HEK293T (cell line): ENCODE measurements at regions not wholly inside any gene's neighbourhood (a gene's known extent, or its start where the extent isn't known, plus 50 kb on each side); places are given as distances from the start of the nearest gene placed in this dataset.

Source experiments
- CTCF ChIA-PET: fragments of 350-600 bp; formaldehyde crosslinking; extraction: SDS; loops from one replicate; lab custom pipeline; 2021; ENCODE audit warnings: antibody characterized with exemption, inconsistent platforms; lab: Yijun Ruan, JAX
- POLR2A ChIA-PET: fragments of 350-600 bp; formaldehyde crosslinking; extraction: SDS; loops from one replicate; lab custom pipeline; 2020; ENCODE audit warnings: antibody characterized with exemption, inconsistent platforms; lab: Yijun Ruan, JAX
- DNase-seq: peaks from one replicate; pipeline ENCODE4 v3.0.0; 2012; ENCODE audit warnings: mixed read lengths; ENCODE audit errors: extremely low spot score
- ARNT ChIP-seq: fragments of 450-650 bp; IDR thresholded peaks from 2 replicates; pipeline ENCODE4 v1.6.1; 2017; ENCODE audit warnings: mild to moderate bottlenecking
- BHLHE40 ChIP-seq: fragments of 450-650 bp; IDR thresholded peaks from 2 replicates; pipeline ENCODE4 v1.6.1; 2016; ENCODE audit warnings: mild to moderate bottlenecking, moderate library complexity, borderline replicate concordance
- CTBP1 ChIP-seq: fragments of 450-650 bp; IDR thresholded peaks from 2 replicates; pipeline ENCODE4 v1.6.1; 2016; ENCODE audit warnings: borderline replicate concordance
- ELF4 ChIP-seq: fragments of 450-650 bp; IDR thresholded peaks from 2 replicates; pipeline ENCODE4 v1.6.1; 2017; ENCODE audit warnings: antibody characterized with exemption
- FOXA1 ChIP-seq: fragments of 450-650 bp; IDR thresholded peaks from 2 replicates; pipeline ENCODE4 v1.6.1; 2016; ENCODE audit warnings: mild to moderate bottlenecking
- FOXK2 ChIP-seq: fragments of 450-650 bp; IDR thresholded peaks from 2 replicates; pipeline ENCODE4 v1.6.1; 2016; ENCODE audit warnings: mild to moderate bottlenecking
- FOXM1 ChIP-seq: fragments of 450-650 bp; IDR thresholded peaks from 2 replicates; pipeline ENCODE4 v1.6.1; 2017; ENCODE audit warnings: mild to moderate bottlenecking, borderline replicate concordance
- HDGF ChIP-seq: fragments of 450-650 bp; IDR thresholded peaks from 2 replicates; pipeline ENCODE4 v1.6.1; 2017; ENCODE audit warnings: antibody characterized with exemption, borderline replicate concordance
- L3MBTL2 ChIP-seq: fragments of 450-650 bp; conservative IDR thresholded peaks from 2 replicates; pipeline ENCODE4 v1.6.1; 2016; ENCODE audit warnings: mild to moderate bottlenecking
- LEF1 ChIP-seq: fragments of 450-650 bp; IDR thresholded peaks from 2 replicates; pipeline ENCODE4 v1.6.1; 2017; ENCODE audit warnings: mild to moderate bottlenecking, borderline replicate concordance
- NFRKB ChIP-seq: fragments of 450-650 bp; IDR thresholded peaks from 2 replicates; pipeline ENCODE4 v1.6.1; 2016; ENCODE audit warnings: mild to moderate bottlenecking, moderate library complexity
- SP1 ChIP-seq: fragments of 450-650 bp; IDR thresholded peaks from 2 replicates; pipeline ENCODE4 v1.6.1; 2017
- SUZ12 ChIP-seq: fragments of 450-650 bp; IDR thresholded peaks from 2 replicates; pipeline ENCODE4 v1.6.1; 2016; ENCODE audit warnings: mild to moderate bottlenecking
- TARDBP ChIP-seq: fragments of 450-650 bp; IDR thresholded peaks from 2 replicates; pipeline ENCODE4 v1.6.1; 2016
- ZNF384 ChIP-seq: fragments of 450-650 bp; IDR thresholded peaks from 2 replicates; pipeline ENCODE4 v1.6.1; 2016
- TF ChIP-seq, protein P1 (sequence below): fragments of 450-650 bp; IDR thresholded peaks from 2 replicates; pipeline ENCODE4 v1.6.1; 2016

- DNase-seq: no peak
- ChIA-PET POLR2A (no interaction called here), CTCF (interaction anchor here (1.2 kb wide), 1 partner anchor 139 kb away, joined by 3 read pairs; no protein-coding TSS in a partner anchor)
- TF ChIP-seq ZNF384 (no peak), NFRKB (no peak), ELF4 (no peak), L3MBTL2 (no peak), SP1 (no peak), FOXA1 (no peak), SUZ12 (no peak), LEF1 (no peak), CTBP1 (no peak), ARNT (no peak), HDGF (no peak), FOXM1 (no peak), FOXK2 (no peak), TARDBP (no peak)
- TF ChIP-seq, protein P1, sequence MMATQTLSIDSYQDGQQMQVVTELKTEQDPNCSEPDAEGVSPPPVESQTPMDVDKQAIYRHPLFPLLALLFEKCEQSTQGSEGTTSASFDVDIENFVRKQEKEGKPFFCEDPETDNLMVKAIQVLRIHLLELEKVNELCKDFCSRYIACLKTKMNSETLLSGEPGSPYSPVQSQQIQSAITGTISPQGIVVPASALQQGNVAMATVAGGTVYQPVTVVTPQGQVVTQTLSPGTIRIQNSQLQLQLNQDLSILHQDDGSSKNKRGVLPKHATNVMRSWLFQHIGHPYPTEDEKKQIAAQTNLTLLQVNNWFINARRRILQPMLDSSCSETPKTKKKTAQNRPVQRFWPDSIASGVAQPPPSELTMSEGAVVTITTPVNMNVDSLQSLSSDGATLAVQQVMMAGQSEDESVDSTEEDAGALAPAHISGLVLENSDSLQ: no peak
Measured at GRCh38 chr1:55275941-55276341, 60.8 kb upstream of the USP24 start.

DNA sequence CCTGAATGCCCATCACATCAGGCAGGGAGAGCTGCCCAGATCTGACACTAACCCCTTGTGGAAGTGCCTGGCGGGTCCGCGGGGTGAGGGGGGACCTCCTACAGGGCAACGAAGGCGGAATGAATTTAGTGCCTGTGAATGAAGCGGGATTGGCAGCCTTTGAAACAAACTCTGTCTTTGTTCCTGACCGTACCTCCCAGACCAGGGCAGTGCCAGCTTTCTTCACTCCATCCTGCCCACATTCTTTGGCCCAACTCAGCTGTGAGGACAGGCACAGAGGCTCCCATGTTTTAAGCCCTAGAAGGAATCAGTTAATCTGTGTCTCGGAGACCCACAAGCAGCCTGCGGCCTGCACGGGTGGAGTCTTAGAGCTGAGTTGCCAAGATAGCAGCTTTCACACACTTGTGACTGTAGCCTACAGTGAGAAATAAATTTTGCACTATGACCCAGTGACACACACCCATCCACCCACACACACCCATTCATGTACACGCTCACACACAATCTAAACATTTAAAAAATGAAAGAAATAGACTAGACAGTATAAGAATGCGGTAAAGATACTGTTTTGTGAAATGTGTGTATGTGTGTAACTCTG lies 60.1 kb upstream of the USP24 start:
- no peak for TF ChIP-seq NFRKB
- no peak for TF ChIP-seq SUZ12
- no peak for TF ChIP-seq ARNT
- TF ChIP-seq SP1: no peak
- TF ChIP-seq, protein P1: no peak
- TF ChIP-seq HDGF: no peak
- no peak for TF ChIP-seq LEF1
- TF ChIP-seq FOXA1: no peak
- CTCF ChIA-PET: interaction anchor here (0.9 to 1.2 kb wide), 2 partner anchors 8 to 138 kb away, joined by 3 read pairs; no protein-coding TSS in a partner anchor
- POLR2A ChIA-PET: no interaction called here
- no peak for DNase-seq

GRCh38 chr1:55272994-55273393 lies 57.8 kb upstream of the USP24 start:
- no peak for DNase-seq
- no peak for TF ChIP-seq ELF4
- no peak for TF ChIP-seq CTBP1
- TF ChIP-seq L3MBTL2: no peak
- TF ChIP-seq FOXM1: no peak
- TF ChIP-seq FOXK2: no peak
- TF ChIP-seq SUZ12: no peak
- no peak for TF ChIP-seq TARDBP
- TF ChIP-seq, protein P1: no peak
- TF ChIP-seq NFRKB: no peak
- no peak for TF ChIP-seq BHLHE40
- no peak for TF ChIP-seq FOXA1
- no peak for TF ChIP-seq ZNF384
- no peak for TF ChIP-seq LEF1
- TF ChIP-seq ARNT: no peak
- no peak for TF ChIP-seq SP1
- no peak for TF ChIP-seq HDGF
- CTCF ChIA-PET: no interaction called here
- POLR2A ChIA-PET: no interaction called here
